GM12878 (cell line): ENCODE measurements at regions not wholly inside any gene's neighbourhood (a gene's known extent, or its start where the extent isn't known, plus 50 kb on each side); places are given as distances from the start of the nearest gene placed in this dataset.

Experiments used
- ATAC-seq: fragments of 200-7000 bp; cut with Tn5 transposase; 3 replicates; pipeline ENCODE4 v1.9.1; 2020; ENCODE audit warnings: mild to moderate bottlenecking, moderate library complexity
- BruUV-seq: library from RNA; stranded (reverse); fragments of 400-500 nt; replicated peaks from 2 replicates; lab custom pipeline; 2021; lab: Mats Ljungman, UMichigan
- CTCF ChIA-PET: fragments of 300-600 bp; sonication (Branson Sonifier 250); formaldehyde crosslinking; extraction: SDS; loops from one replicate; lab custom pipeline; 2021; ENCODE audit warnings: inconsistent platforms; lab: Yijun Ruan, JAX
- POLR2A ChIA-PET: fragments of 350-600 bp; formaldehyde crosslinking; extraction: SDS; loops from one replicate; lab custom pipeline; 2021; ENCODE audit warnings: inconsistent platforms; lab: Charles Lee
- RAD21 ChIA-PET: fragments of 300-600 bp; sonication (Branson Sonifier 250); formaldehyde crosslinking; loops from one replicate; lab custom pipeline; 2023; ENCODE audit warnings: antibody characterized with exemption; ENCODE audit not compliant: unreplicated experiment; lab: Charles Lee
- SMC1A ChIA-PET: fragments of 300-600 bp; sonication (Branson Sonifier 250); formaldehyde crosslinking; loops from one replicate; lab custom pipeline; 2023; ENCODE audit not compliant: unreplicated experiment, uncharacterized antibody; lab: Charles Lee
- DNase-seq: peaks from one replicate; pipeline ENCODE4 v3.0.0-alpha.2; 2011; ENCODE audit warnings: low read depth, low spot score
- FAIRE-seq: peaks from 3 replicates; lab custom pipeline; 2011; peaks lifted over from hg19 to GRCh38; lab: Jason Lieb, UNC
- H2AFZ ChIP-seq: 2 replicates; pipeline ENCODE4 v1.6.0; 2011; ENCODE audit warnings: low read depth, low read length, control low read depth; ENCODE audit not compliant: control insufficient read depth
- H3K27ac ChIP-seq: 2 replicates; pipeline ENCODE4 v1.5.1; 2011; ENCODE audit warnings: control low read depth; ENCODE audit not compliant: control insufficient read depth, insufficient read depth
- H3K27me3 ChIP-seq, 2 experiments: replicated peaks in 1 of 2; 2 replicates each; pipeline versions ENCODE4 v1.6.0 to v1.6.1; 2011; ENCODE audit warnings: low read length in 1 of 2; ENCODE audit not compliant: control insufficient read depth in 2 of 2, insufficient read depth in 2 of 2
- H3K36me3 ChIP-seq, 2 experiments: 2 replicates each; pipeline ENCODE4 v1.5.1; 2011; ENCODE audit warnings: low read length in 1 of 2; ENCODE audit not compliant: control insufficient read depth in 2 of 2, insufficient read depth in 2 of 2
- H3K4me1 ChIP-seq: 2 replicates; pipeline ENCODE4 v1.6.1; 2011; ENCODE audit warnings: mild to moderate bottlenecking, low read length, moderate library complexity, mixed read lengths; ENCODE audit not compliant: control insufficient read depth, insufficient read depth
- H3K4me2 ChIP-seq: 2 replicates; pipeline ENCODE4 v1.6.0; 2011; ENCODE audit warnings: control low read depth; ENCODE audit not compliant: control insufficient read depth, insufficient read depth
- H3K4me3 ChIP-seq: fragments of 200-600 bp; sonication (generic); 2 replicates; pipeline ENCODE4 v1.5.1; 2016
- H3K79me2 ChIP-seq: 2 replicates; pipeline ENCODE4 v1.6.0; 2011; ENCODE audit warnings: low read length; ENCODE audit not compliant: control insufficient read depth, insufficient read depth
- H3K9ac ChIP-seq: 2 replicates; pipeline ENCODE4 v1.8.0; 2011; ENCODE audit warnings: low read length, control low read depth, mixed read lengths; ENCODE audit not compliant: control insufficient read depth, insufficient read depth
- H3K9me3 ChIP-seq: replicated peaks from 3 replicates; pipeline ENCODE4 v1.5.1; 2011; ENCODE audit warnings: mild to moderate bottlenecking, low read length; ENCODE audit not compliant: control insufficient read depth, insufficient read depth
- H4K20me1 ChIP-seq: 2 replicates; pipeline ENCODE4 v1.6.0; 2011; ENCODE audit not compliant: control insufficient read depth, insufficient read depth
- BRCA1 ChIP-seq: IDR thresholded peaks from 2 replicates; pipeline ENCODE4 v1.6.1; 2011; ENCODE audit warnings: low read depth, low read length, improper control_type of control experiment
- HDAC2 ChIP-seq: fragments of 200-600 bp; sonication (generic); IDR thresholded peaks from 2 replicates; pipeline ENCODE4 v1.6.1; 2017
- IKZF2 ChIP-seq, 2 experiments: fragments of 450-650 bp; IDR thresholded peaks; 2 replicates each; pipeline ENCODE4 v1.6.1; 2017; ENCODE audit warnings: mild to moderate bottlenecking in 2 of 2, moderate library complexity in 2 of 2
- KAT2A ChIP-seq: conservative IDR thresholded peaks from 2 replicates; pipeline ENCODE4 v1.6.1; 2011; ENCODE audit warnings: low read depth, low read length; ENCODE audit not compliant: control insufficient read depth
- KDM1A ChIP-seq: fragments of 200-600 bp; sonication (generic); IDR thresholded peaks from 2 replicates; pipeline ENCODE4 v1.6.1; 2016; ENCODE audit warnings: borderline replicate concordance
- MEF2B ChIP-seq: fragments of 450-650 bp; IDR thresholded peaks from 2 replicates; pipeline ENCODE4 v1.6.1; 2018; ENCODE audit warnings: mild to moderate bottlenecking, moderate library complexity; ENCODE audit not compliant: partially characterized antibody, poor library complexity, severe bottlenecking
- MLLT1 ChIP-seq: fragments of 450-650 bp; IDR thresholded peaks from 2 replicates; pipeline ENCODE4 v1.6.1; 2016; ENCODE audit warnings: mild to moderate bottlenecking
- MXI1 ChIP-seq: fragments of 150-350 bp; IDR thresholded peaks from 2 replicates; pipeline ENCODE4 v1.6.1; 2011; ENCODE audit warnings: low read depth, mild to moderate bottlenecking, inconsistent platforms, low read length, improper control_type of control experiment
- NFYA ChIP-seq: IDR thresholded peaks from 2 replicates; pipeline ENCODE4 v1.6.1; 2011; ENCODE audit warnings: low read depth, mild to moderate bottlenecking, low read length, improper control_type of control experiment, borderline replicate concordance
- PAX5 ChIP-seq: IDR thresholded peaks from 2 replicates; pipeline ENCODE4 v1.6.1; 2011; ENCODE audit warnings: low read depth, low read length, borderline replicate concordance
- PBX3 ChIP-seq: IDR thresholded peaks from 2 replicates; pipeline ENCODE4 v1.6.1; 2011; ENCODE audit warnings: mild to moderate bottlenecking, low read depth, low read length, moderate library complexity; ENCODE audit not compliant: insufficient replicate concordance
- RAD51 ChIP-seq: fragments of 450-650 bp; IDR thresholded peaks from 2 replicates; pipeline ENCODE4 v1.6.1; 2016; ENCODE audit warnings: moderate library complexity, mild to moderate bottlenecking, inconsistent platforms
- RCOR1 ChIP-seq: conservative IDR thresholded peaks from 2 replicates; pipeline ENCODE4 v1.6.1; 2012; ENCODE audit warnings: low read depth, low read length, improper control_type of control experiment
- SIX5 ChIP-seq: IDR thresholded peaks from 2 replicates; pipeline ENCODE4 v1.6.1; 2011; ENCODE audit warnings: mild to moderate bottlenecking, low read depth, low read length, moderate library complexity; ENCODE audit not compliant: severe bottlenecking
- TCF7 ChIP-seq: IDR thresholded peaks from 2 replicates; pipeline ENCODE4 v1.6.1; 2014; ENCODE audit warnings: antibody characterized with exemption, borderline replicate concordance
- ZNF207 ChIP-seq: fragments of 450-650 bp; IDR thresholded peaks from 2 replicates; pipeline ENCODE4 v1.6.1; 2014; ENCODE audit warnings: antibody characterized with exemption, mild to moderate bottlenecking, borderline replicate concordance
- WGBS: methylation state at CpG from one replicate; pipeline ENCODE4 v1.1.6; 2016; ENCODE audit warnings: low lambda C conversion rate; ENCODE audit not compliant: insufficient replicate concordance, insufficient coverage; ENCODE audit errors: missing lambda C conversion rate; 5-methylcytosine and 5-hydroxymethylcytosine counted together
- in situ Hi-C: fragments of 300-500 bp; cut with MboI; formaldehyde crosslinking; loops from 9 replicates; pipeline ENCODE4 v1.14.3; 2018; ENCODE audit warnings: mixed read lengths
- intact Hi-C: fragments of 100-400 bp; cut with micrococcal nuclease; formaldehyde crosslinking; loops from one replicate; pipeline ENCODE4 v1.14.2; 2022; ENCODE audit not compliant: unreplicated experiment

- no peak for TF ChIP-seq IKZF2 (IDR thresholded peaks at IDR 0.05)
- no peak for TF ChIP-seq PAX5
- no peak for TF ChIP-seq KDM1A
- TF ChIP-seq RCOR1, result no peak
- no peak for TF ChIP-seq ZNF207
- TF ChIP-seq NFYA, result no peak
- TF ChIP-seq RAD51, result no peak
- no peak for TF ChIP-seq MEF2B
- CTCF ChIA-PET, result no interaction called here
- H3K27me3 ChIP-seq, result no peaks in the 10 kb centered on the region
- H3K4me3 ChIP-seq, result no peak overlapping the region
- no peak for FAIRE-seq
- SMC1A ChIA-PET, result no interaction called here
- no peak overlapping the region for H2AFZ ChIP-seq
- no peak overlapping the region for H3K4me2 ChIP-seq
- POLR2A ChIA-PET, result no interaction called here
- 57% methylated on average over 4 of the region's 4 CpGs for WGBS
- H3K36me3 ChIP-seq, result no peaks in the 10 kb centered on the region
- H3K27ac ChIP-seq, result no peak overlapping the region
- BruUV-seq, result no TSS peak
- no peak for DNase-seq
- intact Hi-C loops (no loop called here), in situ Hi-C loops (no loop called here)
- H3K79me2 ChIP-seq, result no peaks in the 10 kb centered on the region
- no peaks in the 10 kb centered on the region for H3K4me1 ChIP-seq
- H3K9ac ChIP-seq, result no peak overlapping the region
- RAD21 ChIA-PET, result no interaction called here
- H4K20me1 ChIP-seq, result no peaks in the 10 kb centered on the region
- no peaks in the 10 kb centered on the region for H3K9me3 ChIP-seq
- no peak for ATAC-seq
These were observed 192.2 kb upstream of the FAT1 start for GRCh38 chr4:186915816-186916215.

DNA sequence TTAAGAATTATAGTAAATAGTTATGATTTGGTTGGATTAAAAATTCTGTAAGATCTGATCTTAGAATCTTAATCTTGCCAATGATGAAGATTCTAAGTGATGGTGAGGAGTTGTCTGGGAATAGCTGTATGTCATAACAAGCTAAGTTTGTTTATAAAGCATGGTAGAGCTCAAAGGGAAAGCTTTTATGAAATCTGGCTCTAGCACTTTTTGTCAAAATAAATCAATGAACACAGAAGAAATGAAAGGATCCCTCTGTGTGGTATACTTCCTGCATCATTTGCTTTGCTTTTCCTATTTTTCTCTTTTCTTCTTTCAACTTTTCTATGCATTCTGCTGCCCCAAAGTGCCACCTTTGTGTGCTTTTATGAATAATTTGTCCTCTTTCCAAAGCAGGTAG, 193.5 kb upstream of the FAT1 start:
- in situ Hi-C loops, result no loop called here
- Histone ChIP-seq H3K27me3 (no peaks in the 10 kb centered on the region), H3K4me1 (no peaks in the 10 kb centered on the region), H2AFZ (no peak overlapping the region), H3K27ac (no peak overlapping the region), H4K20me1 (no peaks in the 10 kb centered on the region), H3K9me3 (no peaks in the 10 kb centered on the region), H3K36me3 (no peaks in the 10 kb centered on the region), H3K79me2 (no peaks in the 10 kb centered on the region), H3K4me2 (no peak overlapping the region), H3K9ac (no peak overlapping the region), H3K4me3 (no peak overlapping the region)
- FAIRE-seq (no peak), DNase-seq (no peak), ATAC-seq (no peak)
- BruUV-seq, result no TSS peak
- ChIA-PET SMC1A (no interaction called here), POLR2A (no interaction called here), RAD21 (no interaction called here), CTCF (interaction anchor here (0.7 kb wide), 1 partner anchor 55 kb away, joined by 3 read pairs; no protein-coding TSS in a partner anchor)
- intact Hi-C loops, result no loop called here
- TF ChIP-seq TCF7 (no peak), MEF2B (no peak), KAT2A (no peak), MLLT1 (no peak), BRCA1 (no peak), MXI1 (no peak), SIX5 (no peak), PBX3 (no peak), HDAC2 (no peak)
